ENCODE measurements at regions not wholly inside any gene's neighbourhood (a gene's known extent, or its start where the extent isn't known, plus 50 kb on each side); places are given as distances from the start of the nearest gene placed in this dataset.

GRCh38 chr16:8380311-8380710 is 210.0 kb downstream of the TMEM114 start:
- Mint-ChIP-seq H3K4me1 (no peaks in the 10 kb centered on the region), H3K9me3 (peaks cover 2% of the 10 kb centered on the region), H3K36me3 (ENCODE audit: low read depth) (no peaks in the 10 kb centered on the region), H3K27me3 (no peaks in the 10 kb centered on the region), H3K27ac (no peak overlapping the region), H3K4me3 (no peak overlapping the region)
- TF ChIP-seq CTCF (IDR thresholded peaks at IDR 0.05): no peak
- ChIA-PET CTCF (no interaction called here), POLR2A (no interaction called here)
- intact Hi-C loops (cut with micrococcal nuclease): loop anchor here (10.0 kb wide), 1 partner anchor 1534 kb away; no protein-coding TSS in a partner anchor
- DNase-seq (no peak), ATAC-seq (ENCODE audit: low read depth) (no peak)

- ChIA-PET POLR2A (no interaction called here), CTCF (no interaction called here)
- TF ChIP-seq CTCF (IDR thresholded peaks at IDR 0.05): no peak
- peaks cover 2% of the 10 kb centered on the region for H3K9me3 Mint-ChIP-seq
- no peaks in the 10 kb centered on the region for H3K36me3 Mint-ChIP-seq (ENCODE audit: low read depth)
- intact Hi-C loops (cut with micrococcal nuclease): no loop called here
- H3K27ac Mint-ChIP-seq: no peak overlapping the region
- no peak overlapping the region for H3K4me3 Mint-ChIP-seq
- DNase-seq (no peak), ATAC-seq (ENCODE audit: low read depth) (no peak)
- H3K27me3 Mint-ChIP-seq: no peaks in the 10 kb centered on the region
- no peaks in the 10 kb centered on the region for H3K4me1 Mint-ChIP-seq
Measured at GRCh38 chr16:8377864-8378263, 212.4 kb downstream of the TMEM114 start.

GRCh38 chr16:8376858-8377257 is 213.5 kb downstream of the TMEM114 start:
- no peak for TF ChIP-seq CTCF (IDR thresholded peaks at IDR 0.05)
- Mint-ChIP-seq H3K9me3 (peaks cover 2% of the 10 kb centered on the region), H3K36me3 (ENCODE audit: low read depth) (no peaks in the 10 kb centered on the region), H3K27me3 (no peaks in the 10 kb centered on the region), H3K27ac (no peak overlapping the region), H3K4me1 (no peaks in the 10 kb centered on the region), H3K4me3 (no peak overlapping the region)
- DNase-seq (no peak), ATAC-seq (ENCODE audit: low read depth) (no peak)
- ChIA-PET POLR2A (no interaction called here), CTCF (no interaction called here)
- intact Hi-C loops (cut with micrococcal nuclease): no loop called here

- no peak for ATAC-seq (ENCODE audit: low read depth)
- no peaks in the 10 kb centered on the region for H3K27me3 Mint-ChIP-seq
- intact Hi-C loops (cut with micrococcal nuclease): no loop called here
Measured at GRCh38 chr16:8376430-8376829, 213.9 kb downstream of the TMEM114 start.

GRCh38 chr16:8375232-8375587 is 215.1 kb downstream of the TMEM114 start:
- no peaks in the 10 kb centered on the region for H3K27me3 Mint-ChIP-seq
- no peak overlapping the region for H3K27ac Mint-ChIP-seq
- ChIA-PET CTCF (no interaction called here), POLR2A (no interaction called here)
- DNase-seq (no peak), ATAC-seq (ENCODE audit: low read depth) (no peak)
- H3K36me3 Mint-ChIP-seq (ENCODE audit: low read depth): no peaks in the 10 kb centered on the region
- intact Hi-C loops (cut with micrococcal nuclease): no loop called here
- no peak overlapping the region for H3K4me3 Mint-ChIP-seq
- TF ChIP-seq CTCF (IDR thresholded peaks at IDR 0.05): no peak
- peaks cover 2% of the 10 kb centered on the region for H3K9me3 Mint-ChIP-seq
- no peaks in the 10 kb centered on the region for H3K4me1 Mint-ChIP-seq

More at GRCh38 chr16:8376430-8376829, 213.9 kb downstream of the TMEM114 start:
- no peak for DNase-seq
- no peaks in the 10 kb centered on the region for H3K4me1 Mint-ChIP-seq
- H3K9me3 Mint-ChIP-seq: peaks cover 2% of the 10 kb centered on the region
- ChIA-PET POLR2A (no interaction called here), CTCF (no interaction called here)
- H3K36me3 Mint-ChIP-seq (ENCODE audit: low read depth): no peaks in the 10 kb centered on the region
- no peak overlapping the region for H3K4me3 Mint-ChIP-seq
- H3K27ac Mint-ChIP-seq: no peak overlapping the region
- TF ChIP-seq CTCF (IDR thresholded peaks at IDR 0.05): no peak

Data from activated B cell treated with CpG ODN at 0.5 μM for 24 hours (primary cell).